ENCODE measurements at regions not wholly inside any gene's neighbourhood (a gene's known extent, or its start where the extent isn't known, plus 50 kb on each side); places are given as distances from the start of the nearest gene placed in this dataset.

DNA sequence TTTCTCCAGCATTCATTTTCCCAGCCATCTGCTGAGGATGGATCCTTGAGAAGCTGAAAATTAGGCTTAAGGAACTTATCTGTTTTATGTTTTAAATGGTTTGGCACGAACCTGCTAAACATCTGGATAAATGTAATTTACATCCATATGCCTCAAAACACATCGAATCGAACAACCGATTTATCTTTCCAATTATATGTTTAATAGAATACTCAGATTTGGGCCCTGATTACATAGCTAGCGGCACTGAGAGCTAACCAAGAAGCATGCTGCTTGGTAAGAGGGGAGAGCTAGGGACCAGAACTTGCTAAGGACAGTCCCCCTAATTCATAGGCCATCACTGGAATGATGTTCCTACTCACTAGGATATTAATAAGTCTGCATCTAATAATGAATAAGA, 144.4 kb downstream of the BUB3 start:
- Histone ChIP-seq H3K9me3 (ENCODE audit: insufficient read depth, low read depth, low read length) (no peaks in the 10 kb centered on the region), H3K4me3 (ENCODE audit: low read length, poor library complexity, severe bottlenecking) (no peak overlapping the region), H3F3A (ENCODE audit: low read depth) (no peaks in the 10 kb centered on the region), H3K79me2 (ENCODE audit: insufficient read depth, low read length) (no peaks in the 10 kb centered on the region), H3K9ac (ENCODE audit: low read depth, low read length, poor library complexity, severe bottlenecking) (no peak overlapping the region), H4K20me1 (ENCODE audit: insufficient read depth, low read length, poor library complexity, severe bottlenecking) (no peaks in the 10 kb centered on the region), H3K4me1 (ENCODE audit: insufficient read depth, low read length, poor library complexity, severe bottlenecking) (no peaks in the 10 kb centered on the region), H3K36me3 (ENCODE audit: insufficient read depth, low read length) (no peaks in the 10 kb centered on the region), H3K4me2 (ENCODE audit: low read depth, low read length, poor library complexity, severe bottlenecking) (no peak overlapping the region), H2AFZ (ENCODE audit: low read length) (no peak overlapping the region), H3K27me3 (ENCODE audit: insufficient read depth, low read length, poor library complexity, severe bottlenecking) (no peaks in the 10 kb centered on the region), H3K9me2 (replicated peaks; ENCODE audit: low read depth, low read length) (no peaks in the 10 kb centered on the region)
- TF ChIP-seq, protein P1, sequence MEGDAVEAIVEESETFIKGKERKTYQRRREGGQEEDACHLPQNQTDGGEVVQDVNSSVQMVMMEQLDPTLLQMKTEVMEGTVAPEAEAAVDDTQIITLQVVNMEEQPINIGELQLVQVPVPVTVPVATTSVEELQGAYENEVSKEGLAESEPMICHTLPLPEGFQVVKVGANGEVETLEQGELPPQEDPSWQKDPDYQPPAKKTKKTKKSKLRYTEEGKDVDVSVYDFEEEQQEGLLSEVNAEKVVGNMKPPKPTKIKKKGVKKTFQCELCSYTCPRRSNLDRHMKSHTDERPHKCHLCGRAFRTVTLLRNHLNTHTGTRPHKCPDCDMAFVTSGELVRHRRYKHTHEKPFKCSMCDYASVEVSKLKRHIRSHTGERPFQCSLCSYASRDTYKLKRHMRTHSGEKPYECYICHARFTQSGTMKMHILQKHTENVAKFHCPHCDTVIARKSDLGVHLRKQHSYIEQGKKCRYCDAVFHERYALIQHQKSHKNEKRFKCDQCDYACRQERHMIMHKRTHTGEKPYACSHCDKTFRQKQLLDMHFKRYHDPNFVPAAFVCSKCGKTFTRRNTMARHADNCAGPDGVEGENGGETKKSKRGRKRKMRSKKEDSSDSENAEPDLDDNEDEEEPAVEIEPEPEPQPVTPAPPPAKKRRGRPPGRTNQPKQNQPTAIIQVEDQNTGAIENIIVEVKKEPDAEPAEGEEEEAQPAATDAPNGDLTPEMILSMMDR (conservative IDR thresholded peaks at IDR 0.05; ENCODE audit: low read length): no peak
- no peak for TF ChIP-seq EZH2phosphoT487 (IDR thresholded peaks at IDR 0.05; ENCODE audit: borderline replicate concordance)

DNA sequence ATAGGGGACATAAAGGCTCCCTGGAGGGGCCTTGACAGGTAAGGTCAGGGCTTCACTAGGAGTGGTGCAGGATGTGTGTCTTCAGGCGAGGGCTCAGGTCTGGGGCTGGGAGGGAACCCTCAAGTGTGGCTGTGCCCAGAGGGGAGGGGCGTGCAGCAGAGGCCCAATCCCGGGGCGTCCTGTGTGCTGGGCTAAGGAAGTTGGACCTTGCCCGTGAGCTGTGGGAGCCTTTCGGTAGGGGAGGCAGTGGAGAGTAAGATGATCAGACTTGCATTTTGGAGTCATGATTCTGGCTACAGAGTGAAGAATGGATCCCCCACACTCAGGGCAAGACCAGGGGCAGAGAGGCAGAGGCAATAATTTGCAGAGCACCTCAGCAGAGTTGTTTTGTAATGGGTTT, 145.4 kb downstream of the BUB3 start:
- Histone ChIP-seq H3K4me2 (ENCODE audit: low read depth, low read length, poor library complexity, severe bottlenecking) (no peak overlapping the region), H3K79me2 (ENCODE audit: insufficient read depth, low read length) (no peaks in the 10 kb centered on the region), H3K9me2 (replicated peaks; ENCODE audit: low read depth, low read length) (no peaks in the 10 kb centered on the region), H3K36me3 (ENCODE audit: insufficient read depth, low read length) (no peaks in the 10 kb centered on the region), H3K4me3 (ENCODE audit: low read length, poor library complexity, severe bottlenecking) (no peak overlapping the region), H4K20me1 (ENCODE audit: insufficient read depth, low read length, poor library complexity, severe bottlenecking) (no peaks in the 10 kb centered on the region), H2AFZ (ENCODE audit: low read length) (no peak overlapping the region), H3F3A (ENCODE audit: low read depth) (no peaks in the 10 kb centered on the region), H3K27me3 (ENCODE audit: insufficient read depth, low read length, poor library complexity, severe bottlenecking) (no peaks in the 10 kb centered on the region), H3K9ac (ENCODE audit: low read depth, low read length, poor library complexity, severe bottlenecking) (no peak overlapping the region), H3K9me3 (ENCODE audit: insufficient read depth, low read depth, low read length) (no peaks in the 10 kb centered on the region), H3K4me1 (ENCODE audit: insufficient read depth, low read length, poor library complexity, severe bottlenecking) (no peaks in the 10 kb centered on the region)
- TF ChIP-seq EZH2phosphoT487 (IDR thresholded peaks at IDR 0.05; ENCODE audit: borderline replicate concordance): no peak
- TF ChIP-seq, protein P1 (conservative IDR thresholded peaks at IDR 0.05; ENCODE audit: low read length): no peak

DNA sequence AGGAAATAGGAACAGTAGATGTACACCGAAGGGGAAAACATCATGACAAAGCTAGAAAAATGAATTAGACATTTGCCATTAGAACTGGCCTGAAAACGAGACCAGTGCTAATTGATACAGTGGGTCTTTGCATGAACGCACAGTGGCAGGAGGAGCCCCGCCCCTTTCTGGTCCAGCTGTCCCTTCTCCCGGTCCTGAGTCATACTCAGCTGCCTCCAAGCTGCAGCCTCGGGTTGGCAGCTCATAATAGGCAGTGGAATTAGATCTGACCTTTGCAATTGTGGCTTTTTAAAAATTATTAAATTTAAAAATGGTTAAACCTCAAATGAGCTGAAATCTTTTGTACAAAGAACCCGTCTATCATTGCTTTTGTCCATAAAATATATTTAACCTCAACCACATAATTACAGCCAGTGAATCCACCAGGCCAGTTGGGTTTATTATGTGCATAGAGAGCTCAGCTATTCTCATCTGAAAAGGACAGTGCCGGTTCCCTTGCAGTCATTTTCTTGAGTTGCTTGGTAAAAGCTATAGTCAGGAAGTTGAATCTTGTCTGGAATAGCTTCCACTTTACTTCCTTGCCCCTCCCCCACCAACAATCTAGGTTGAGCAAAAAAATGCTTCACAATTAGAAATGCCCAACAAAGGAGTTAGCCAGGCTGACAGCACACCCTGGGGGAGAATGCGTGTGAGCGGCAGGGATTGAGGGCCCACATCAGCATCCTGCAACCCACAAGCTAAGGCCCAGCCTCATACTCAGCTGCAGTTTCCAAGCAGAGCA, 147.1 kb downstream of the BUB3 start:
- no peaks in the 10 kb centered on the region for H3K9me3 ChIP-seq (ENCODE audit: insufficient read depth, low read depth, low read length)
- no peak overlapping the region for H3K9ac ChIP-seq (ENCODE audit: low read depth, low read length, poor library complexity, severe bottlenecking)
- H3K4me1 ChIP-seq (ENCODE audit: insufficient read depth, low read length, poor library complexity, severe bottlenecking): no peaks in the 10 kb centered on the region
- no peaks in the 10 kb centered on the region for H3K36me3 ChIP-seq (ENCODE audit: insufficient read depth, low read length)
- no peak for TF ChIP-seq EZH2phosphoT487 (IDR thresholded peaks at IDR 0.05; ENCODE audit: borderline replicate concordance)
- TF ChIP-seq, protein P1 (conservative IDR thresholded peaks at IDR 0.05; ENCODE audit: low read length): no peak
- no peaks in the 10 kb centered on the region for H3F3A ChIP-seq (ENCODE audit: low read depth)
- H3K4me2 ChIP-seq (ENCODE audit: low read depth, low read length, poor library complexity, severe bottlenecking): no peak overlapping the region
- H3K9me2 ChIP-seq (replicated peaks; ENCODE audit: low read depth, low read length): no peaks in the 10 kb centered on the region
- H4K20me1 ChIP-seq (ENCODE audit: insufficient read depth, low read length, poor library complexity, severe bottlenecking): no peaks in the 10 kb centered on the region
- H3K27me3 ChIP-seq (ENCODE audit: insufficient read depth, low read length, poor library complexity, severe bottlenecking): no peaks in the 10 kb centered on the region
- no peak overlapping the region for H3K4me3 ChIP-seq (ENCODE audit: low read length, poor library complexity, severe bottlenecking)
- no peaks in the 10 kb centered on the region for H3K79me2 ChIP-seq (ENCODE audit: insufficient read depth, low read length)
- no peak overlapping the region for H2AFZ ChIP-seq (ENCODE audit: low read length)
